ENCODE measurements at regions not wholly inside any gene's neighbourhood (a gene's known extent, or its start where the extent isn't known, plus 50 kb on each side); places are given as distances from the start of the nearest gene placed in this dataset.

GRCh38 chr15:38648121-38648843, 83.7 kb upstream of the RASGRP1 start:
- no peaks in the 10 kb centered on the region for H3K36me3 ChIP-seq
- H3K27ac ChIP-seq = no peak overlapping the region
- in situ Hi-C loops (cut with MboI; ENCODE audit: low pct_ligation_motif_present in 1 of 4, low pct_unique_long_range_greater_than_20kb in 1 of 4, low sequenced_read_pairs in 3 of 4) = no loop called here
- no peaks in the 10 kb centered on the region for H3K27me3 ChIP-seq
- H3K4me3 ChIP-seq = no peak overlapping the region
- no peaks in the 10 kb centered on the region for H3K9me3 ChIP-seq
- 83 to 85% methylated on average over 9 to 10 of the region's 10 CpGs for WGBS, 2 donors (ENCODE audit: low coverage in 1 of 2)
- TF ChIP-seq, protein P1, sequence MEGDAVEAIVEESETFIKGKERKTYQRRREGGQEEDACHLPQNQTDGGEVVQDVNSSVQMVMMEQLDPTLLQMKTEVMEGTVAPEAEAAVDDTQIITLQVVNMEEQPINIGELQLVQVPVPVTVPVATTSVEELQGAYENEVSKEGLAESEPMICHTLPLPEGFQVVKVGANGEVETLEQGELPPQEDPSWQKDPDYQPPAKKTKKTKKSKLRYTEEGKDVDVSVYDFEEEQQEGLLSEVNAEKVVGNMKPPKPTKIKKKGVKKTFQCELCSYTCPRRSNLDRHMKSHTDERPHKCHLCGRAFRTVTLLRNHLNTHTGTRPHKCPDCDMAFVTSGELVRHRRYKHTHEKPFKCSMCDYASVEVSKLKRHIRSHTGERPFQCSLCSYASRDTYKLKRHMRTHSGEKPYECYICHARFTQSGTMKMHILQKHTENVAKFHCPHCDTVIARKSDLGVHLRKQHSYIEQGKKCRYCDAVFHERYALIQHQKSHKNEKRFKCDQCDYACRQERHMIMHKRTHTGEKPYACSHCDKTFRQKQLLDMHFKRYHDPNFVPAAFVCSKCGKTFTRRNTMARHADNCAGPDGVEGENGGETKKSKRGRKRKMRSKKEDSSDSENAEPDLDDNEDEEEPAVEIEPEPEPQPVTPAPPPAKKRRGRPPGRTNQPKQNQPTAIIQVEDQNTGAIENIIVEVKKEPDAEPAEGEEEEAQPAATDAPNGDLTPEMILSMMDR (IDR thresholded peaks at IDR 0.05) = no peak
- TF ChIP-seq EP300 (IDR thresholded peaks at IDR 0.05; ENCODE audit: low read depth) = no peak
- TF ChIP-seq POLR2A (IDR thresholded peaks at IDR 0.05) = no peak
- TF ChIP-seq POLR2AphosphoS5 (IDR thresholded peaks at IDR 0.05) = no peak
- no peak for DNase-seq
- intact Hi-C loops (cut with DNase I; ENCODE audit: low total_unique reads) = no loop called here
- peaks cover 0 to 8% (median 0%) of the 10 kb centered on the region in 4 donors for H3K4me1 ChIP-seq

GRCh38 chr15:38650384-38650783, 85.8 kb upstream of the RASGRP1 start:
- Histone ChIP-seq H3K4me3 (no peak overlapping the region), H3K27ac (no peak overlapping the region), H3K27me3 (no peaks in the 10 kb centered on the region), H3K4me1 (peaks cover 0 to 8% (median 0%) of the 10 kb centered on the region in 4 donors), H3K36me3 (no peaks in the 10 kb centered on the region), H3K9me3 (no peaks in the 10 kb centered on the region)
- intact Hi-C loops (cut with DNase I; ENCODE audit: low total_unique reads) (no loop called here), in situ Hi-C loops (cut with MboI; ENCODE audit: low pct_ligation_motif_present in 1 of 4, low pct_unique_long_range_greater_than_20kb in 1 of 4, low sequenced_read_pairs in 3 of 4) (no loop called here)
- TF ChIP-seq POLR2AphosphoS5 (IDR thresholded peaks at IDR 0.05) (no peak), EP300 (IDR thresholded peaks at IDR 0.05; ENCODE audit: low read depth) (no peak), POLR2A (IDR thresholded peaks at IDR 0.05) (no peak)
- TF ChIP-seq, protein P1 (IDR thresholded peaks at IDR 0.05) = no peak
- DNase-seq = no peak

GRCh38 chr15:38650936-38651327, 86.3 kb upstream of the RASGRP1 start:
- DNase-seq = no peak
- Histone ChIP-seq H3K27me3 (no peaks in the 10 kb centered on the region), H3K27ac (peak overlapping the region in 1 of 4 donors; percentile 29), H3K4me1 (peaks cover 0 to 8% (median 0%) of the 10 kb centered on the region in 4 donors), H3K9me3 (no peaks in the 10 kb centered on the region), H3K36me3 (no peaks in the 10 kb centered on the region), H3K4me3 (no peak overlapping the region)
- TF ChIP-seq POLR2A (IDR thresholded peaks at IDR 0.05) (no peak), POLR2AphosphoS5 (IDR thresholded peaks at IDR 0.05) (no peak), EP300 (IDR thresholded peaks at IDR 0.05; ENCODE audit: low read depth) (no peak)
- TF ChIP-seq, protein P1 (IDR thresholded peaks at IDR 0.05) = no peak
- 67 to 70% methylated on average over 1 of the region's 1 CpG for WGBS, 2 donors (ENCODE audit: low coverage in 1 of 2)
- in situ Hi-C loops (cut with MboI; ENCODE audit: low pct_ligation_motif_present in 1 of 4, low pct_unique_long_range_greater_than_20kb in 1 of 4, low sequenced_read_pairs in 3 of 4) (no loop called here), intact Hi-C loops (cut with DNase I; ENCODE audit: low total_unique reads) (no loop called here)

- intact Hi-C loops (cut with DNase I; ENCODE audit: low total_unique reads) = no loop called here
- peak overlapping the region in 3 of 4 donors; percentile 24 to 39 (median 29) for H3K27ac ChIP-seq
- H3K4me1 ChIP-seq = peaks cover 0 to 8% (median 0%) of the 10 kb centered on the region in 4 donors
- in situ Hi-C loops (cut with MboI; ENCODE audit: low pct_ligation_motif_present in 1 of 4, low pct_unique_long_range_greater_than_20kb in 1 of 4, low sequenced_read_pairs in 3 of 4) = no loop called here
- TF ChIP-seq POLR2A (IDR thresholded peaks at IDR 0.05) = no peak
- no peak for TF ChIP-seq EP300 (IDR thresholded peaks at IDR 0.05; ENCODE audit: low read depth)
- TF ChIP-seq, protein P1 (IDR thresholded peaks at IDR 0.05) = no peak
- no peak for TF ChIP-seq POLR2AphosphoS5 (IDR thresholded peaks at IDR 0.05)
- no peaks in the 10 kb centered on the region for H3K9me3 ChIP-seq
- no peaks in the 10 kb centered on the region for H3K27me3 ChIP-seq
- no peak overlapping the region for H3K4me3 ChIP-seq
- 42 to 43% methylated on average over 3 to 11 of the region's 11 CpGs for WGBS, 2 donors (ENCODE audit: low coverage in 1 of 2)
- DNase-seq = peak; percentile 15
- H3K36me3 ChIP-seq = no peaks in the 10 kb centered on the region
Measured at GRCh38 chr15:38651328-38652038, 86.9 kb upstream of the RASGRP1 start.

All from transverse colon (tissue), 4 donors.